ENCODE measurements at regions not wholly inside any gene's neighbourhood (a gene's known extent, or its start where the extent isn't known, plus 50 kb on each side); places are given as distances from the start of the nearest gene placed in this dataset.

DNA sequence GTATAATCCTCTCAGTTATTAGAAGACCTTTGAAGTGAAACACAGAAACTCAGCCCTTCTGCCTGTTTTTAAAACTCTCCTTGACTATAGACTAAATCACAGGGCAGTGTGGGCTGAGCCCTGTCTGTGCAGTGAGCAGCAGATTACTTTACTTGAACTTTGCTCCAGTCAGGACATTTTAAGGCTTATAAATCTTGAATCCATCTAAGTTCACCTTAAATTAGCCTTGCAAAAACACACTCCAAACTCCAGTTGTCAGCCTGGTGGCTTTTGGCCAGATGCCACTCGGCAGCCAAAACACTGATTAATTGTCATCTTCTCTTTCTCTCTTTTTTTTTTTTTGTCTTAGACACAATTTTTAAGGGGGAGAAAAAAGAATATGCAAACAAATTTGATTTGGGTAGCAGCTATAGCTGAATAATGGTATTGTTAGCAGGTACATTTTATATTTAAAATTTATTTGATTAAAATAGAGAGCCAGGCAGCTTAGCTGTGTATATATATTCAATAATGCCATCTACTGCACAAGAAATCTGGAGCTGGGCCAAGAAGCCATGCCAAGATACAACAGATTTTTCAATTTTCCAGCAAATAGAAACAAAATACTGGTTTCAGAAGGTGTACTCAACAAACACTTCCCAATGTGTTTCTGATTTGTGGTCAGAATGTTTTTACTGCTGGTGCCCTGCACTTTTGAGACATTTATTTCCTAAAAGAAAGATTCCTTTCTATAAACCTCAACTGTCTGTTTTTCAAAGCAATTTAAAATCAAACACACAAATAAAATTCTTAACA is 247.7 kb downstream of the TFEC start:
- H3K36me3 ChIP-seq: no peaks in the 10 kb centered on the region
- no peak overlapping the region for H3K4me3 ChIP-seq
- TF ChIP-seq CTCF (IDR thresholded peaks at IDR 0.05): no peak
- no peak for TF ChIP-seq POLR2A (IDR thresholded peaks at IDR 0.05)
- H3K9me3 ChIP-seq: no peaks in the 10 kb centered on the region
- no peak for ATAC-seq
- H3K27me3 ChIP-seq: no peaks in the 10 kb centered on the region
- no peaks in the 10 kb centered on the region for H3K4me1 ChIP-seq
- no peak overlapping the region for H3K27ac ChIP-seq
- intact Hi-C loops (cut with DNase I): no loop called here
- no peak for DNase-seq
- 0 to 15% (median 5%) methylated on average over 1 of the region's 1 CpG for WGBS, 4 donors

DNA sequence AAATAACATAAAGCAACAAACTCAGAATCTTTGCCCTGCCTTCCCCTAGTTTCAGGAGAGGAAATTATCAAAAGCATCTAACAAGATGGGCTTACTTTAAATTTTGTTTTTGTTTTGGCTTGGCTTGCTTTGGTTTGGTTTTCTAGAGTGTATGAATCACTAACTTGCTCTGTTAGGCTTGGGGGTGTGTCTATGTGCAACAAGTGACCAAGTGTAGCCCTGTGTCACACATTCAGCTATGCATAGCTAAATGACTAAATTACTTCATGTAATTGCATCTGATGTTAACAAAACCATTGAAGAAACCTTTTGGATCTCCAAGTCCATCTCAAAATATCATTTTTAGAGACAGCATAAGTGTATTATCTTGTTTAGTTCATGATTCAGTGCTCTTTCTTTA is 251.0 kb downstream of the TFEC start:
- Histone ChIP-seq H3K9me3 (no peaks in the 10 kb centered on the region), H3K36me3 (no peaks in the 10 kb centered on the region), H3K4me1 (no peaks in the 10 kb centered on the region), H3K27me3 (no peaks in the 10 kb centered on the region), H3K4me3 (no peak overlapping the region), H3K27ac (no peak overlapping the region)
- no peak for TF ChIP-seq CTCF (IDR thresholded peaks at IDR 0.05)
- no peak for TF ChIP-seq POLR2A (IDR thresholded peaks at IDR 0.05)
- no peak for DNase-seq
- ATAC-seq: no peak
- intact Hi-C loops (cut with DNase I): no loop called here

GRCh38 chr7:115775981-115776380 is 254.6 kb downstream of the TFEC start:
- no peak for ATAC-seq
- H3K27me3 ChIP-seq: no peaks in the 10 kb centered on the region
- H3K36me3 ChIP-seq: no peaks in the 10 kb centered on the region
- TF ChIP-seq CTCF (IDR thresholded peaks at IDR 0.05): no peak
- no peak for TF ChIP-seq POLR2A (IDR thresholded peaks at IDR 0.05)
- no peaks in the 10 kb centered on the region for H3K4me1 ChIP-seq
- H3K9me3 ChIP-seq: no peaks in the 10 kb centered on the region
- WGBS, 4 donors: 63 to 76% (median 70%) methylated on average over 1 of the region's 1 CpG
- intact Hi-C loops (cut with DNase I): no loop called here
- no peak for DNase-seq
- H3K27ac ChIP-seq: no peak overlapping the region
- H3K4me3 ChIP-seq: no peak overlapping the region

DNA sequence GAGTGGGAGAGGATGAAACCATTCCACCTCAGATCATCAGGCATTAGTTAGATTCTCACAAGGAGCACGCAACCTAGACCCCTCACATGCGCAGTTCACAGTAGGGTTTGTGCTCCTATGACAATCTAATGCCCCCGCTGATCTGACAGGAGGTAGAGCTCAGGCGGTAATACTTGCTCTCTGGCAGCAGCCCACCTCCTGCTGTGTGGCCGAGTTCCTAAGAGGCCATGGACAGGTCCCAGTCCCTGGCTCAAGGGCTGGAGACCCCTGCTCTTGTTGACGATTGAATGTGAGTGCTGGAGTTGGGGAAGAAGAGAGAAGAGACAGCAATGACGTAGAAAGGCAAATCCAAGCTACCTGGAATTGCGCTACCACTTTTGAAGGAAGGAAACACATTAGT is 267.2 kb downstream of the TFEC start:
- ATAC-seq (no peak), DNase-seq (no peak)
- WGBS, 4 donors: 73 to 78% (median 74%) methylated on average over 8 of the region's 8 CpGs
- no peaks in the 10 kb centered on the region for H3K4me1 ChIP-seq
- H3K36me3 ChIP-seq: no peaks in the 10 kb centered on the region
- TF ChIP-seq CTCF (IDR thresholded peaks at IDR 0.05) (no peak), POLR2A (IDR thresholded peaks at IDR 0.05) (no peak)
- peaks cover 0 to 4% (median 0%) of the 10 kb centered on the region in 9 donors for H3K27me3 ChIP-seq
- H3K9me3 ChIP-seq: no peaks in the 10 kb centered on the region
- no peak overlapping the region for H3K27ac ChIP-seq
- no peak overlapping the region for H3K4me3 ChIP-seq
- intact Hi-C loops (cut with DNase I): no loop called here

Measured in heart left ventricle (tissue), 16 donors.